ENCODE measurements at regions not wholly inside any gene's neighbourhood (a gene's known extent, or its start where the extent isn't known, plus 50 kb on each side); places are given as distances from the start of the nearest gene placed in this dataset.

GRCh38 chr10:55367555-55367954 lies 566.5 kb upstream of the PCDH15 start:
- H3K4me1 Mint-ChIP-seq = peaks cover 8% of the 10 kb centered on the region
- no peaks in the 10 kb centered on the region for H3K36me3 Mint-ChIP-seq (ENCODE audit: low read depth)
- H3K4me3 Mint-ChIP-seq = no peak overlapping the region
- no peak overlapping the region for H3K27ac Mint-ChIP-seq (ENCODE audit: unreplicated experiment)
- peaks cover 5% of the 10 kb centered on the region for H3K9me3 Mint-ChIP-seq
- DNase-seq (ENCODE audit: low read depth, low spot score) = no peak
- TF ChIP-seq CTCF (conservative IDR thresholded peaks at IDR 0.05) = no peak
- H3K27me3 Mint-ChIP-seq (ENCODE audit: low read depth) = no peaks in the 10 kb centered on the region

- H3K27ac Mint-ChIP-seq (ENCODE audit: unreplicated experiment) = no peak overlapping the region
- no peaks in the 10 kb centered on the region for H3K36me3 Mint-ChIP-seq (ENCODE audit: low read depth)
- H3K4me3 Mint-ChIP-seq = no peak overlapping the region
- no peaks in the 10 kb centered on the region for H3K4me1 Mint-ChIP-seq
- H3K9me3 Mint-ChIP-seq = peaks cover 4% of the 10 kb centered on the region
- no peaks in the 10 kb centered on the region for H3K27me3 Mint-ChIP-seq (ENCODE audit: low read depth)
- TF ChIP-seq CTCF (conservative IDR thresholded peaks at IDR 0.05) = no peak
- no peak for DNase-seq (ENCODE audit: low read depth, low spot score)
These were observed 557.5 kb upstream of the PCDH15 start for GRCh38 chr10:55358539-55358938.

DNA sequence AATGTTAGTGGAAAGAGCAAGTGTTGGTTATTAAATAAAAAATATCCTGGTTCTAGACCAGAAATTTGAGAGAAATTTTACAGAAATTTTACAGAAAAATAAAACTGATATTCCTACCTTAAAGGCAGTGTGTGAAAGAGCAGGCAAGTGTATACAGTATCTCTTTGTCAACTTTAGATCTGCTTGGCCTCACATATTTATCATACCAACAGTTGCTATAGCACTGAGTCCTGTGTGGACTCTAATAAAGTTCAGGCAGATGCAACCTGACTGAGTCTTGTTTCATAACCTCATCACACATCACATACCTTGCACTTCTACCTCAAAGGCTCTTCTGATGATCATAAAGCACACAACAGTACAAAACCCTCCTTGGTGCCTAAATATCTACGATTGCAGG lies 552.4 kb upstream of the PCDH15 start:
- peaks cover 10% of the 10 kb centered on the region for H3K4me1 Mint-ChIP-seq
- peaks cover 4% of the 10 kb centered on the region for H3K9me3 Mint-ChIP-seq
- no peak overlapping the region for H3K27ac Mint-ChIP-seq (ENCODE audit: unreplicated experiment)
- no peak overlapping the region for H3K4me3 Mint-ChIP-seq
- no peak for DNase-seq (ENCODE audit: low read depth, low spot score)
- TF ChIP-seq CTCF (conservative IDR thresholded peaks at IDR 0.05) = no peak
- H3K36me3 Mint-ChIP-seq (ENCODE audit: low read depth) = no peaks in the 10 kb centered on the region
- H3K27me3 Mint-ChIP-seq (ENCODE audit: low read depth) = no peaks in the 10 kb centered on the region

- TF ChIP-seq CTCF (conservative IDR thresholded peaks at IDR 0.05) = no peak
- no peak for DNase-seq (ENCODE audit: low read depth, low spot score)
These were observed 550.4 kb upstream of the PCDH15 start for GRCh38 chr10:55351431-55351830.

DNA sequence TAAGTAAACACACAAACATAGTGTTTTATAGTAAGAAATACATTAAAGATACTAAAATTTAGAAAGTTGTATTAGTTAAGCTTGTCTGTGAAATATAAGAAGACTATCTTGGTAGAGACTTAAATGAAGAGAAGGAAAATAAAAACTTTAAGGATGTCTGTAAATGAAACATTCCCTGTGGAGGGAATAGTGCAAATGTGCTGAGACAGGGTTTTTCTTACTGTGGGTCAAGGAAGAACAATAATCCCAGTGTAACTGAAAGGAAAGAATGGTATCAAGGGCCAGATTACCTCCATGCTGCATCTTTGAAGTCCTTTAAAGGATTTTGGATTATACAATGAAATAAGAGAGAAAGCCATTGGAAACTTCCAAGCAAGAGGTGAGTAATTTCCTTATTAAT lies 547.5 kb upstream of the PCDH15 start:
- Mint-ChIP-seq H3K27ac (ENCODE audit: unreplicated experiment) (no peak overlapping the region), H3K4me3 (no peak overlapping the region), H3K27me3 (ENCODE audit: low read depth) (no peaks in the 10 kb centered on the region), H3K4me1 (peaks cover 10% of the 10 kb centered on the region), H3K9me3 (no peaks in the 10 kb centered on the region), H3K36me3 (ENCODE audit: low read depth) (no peaks in the 10 kb centered on the region)
- no peak for DNase-seq (ENCODE audit: low read depth, low spot score)
- no peak for TF ChIP-seq CTCF (conservative IDR thresholded peaks at IDR 0.05)

More at GRCh38 chr10:55351431-55351830, 550.4 kb upstream of the PCDH15 start:
- no peaks in the 10 kb centered on the region for H3K36me3 Mint-ChIP-seq (ENCODE audit: low read depth)
- H3K4me1 Mint-ChIP-seq = peaks cover 10% of the 10 kb centered on the region
- H3K27me3 Mint-ChIP-seq (ENCODE audit: low read depth) = no peaks in the 10 kb centered on the region
- H3K4me3 Mint-ChIP-seq = no peak overlapping the region
- peaks cover 4% of the 10 kb centered on the region for H3K9me3 Mint-ChIP-seq
- no peak overlapping the region for H3K27ac Mint-ChIP-seq (ENCODE audit: unreplicated experiment)

GRCh38 chr10:55330486-55330885 lies 529.5 kb upstream of the PCDH15 start:
- no peak for TF ChIP-seq CTCF (conservative IDR thresholded peaks at IDR 0.05)
- DNase-seq (ENCODE audit: low read depth, low spot score) = no peak
- Mint-ChIP-seq H3K4me3 (no peak overlapping the region), H3K9me3 (no peaks in the 10 kb centered on the region), H3K27me3 (ENCODE audit: low read depth) (no peaks in the 10 kb centered on the region), H3K27ac (ENCODE audit: unreplicated experiment) (no peak overlapping the region), H3K36me3 (ENCODE audit: low read depth) (no peaks in the 10 kb centered on the region), H3K4me1 (no peaks in the 10 kb centered on the region)
